ENCODE measurements at regions not wholly inside any gene's neighbourhood (a gene's known extent, or its start where the extent isn't known, plus 50 kb on each side); places are given as distances from the start of the nearest gene placed in this dataset.

DNA sequence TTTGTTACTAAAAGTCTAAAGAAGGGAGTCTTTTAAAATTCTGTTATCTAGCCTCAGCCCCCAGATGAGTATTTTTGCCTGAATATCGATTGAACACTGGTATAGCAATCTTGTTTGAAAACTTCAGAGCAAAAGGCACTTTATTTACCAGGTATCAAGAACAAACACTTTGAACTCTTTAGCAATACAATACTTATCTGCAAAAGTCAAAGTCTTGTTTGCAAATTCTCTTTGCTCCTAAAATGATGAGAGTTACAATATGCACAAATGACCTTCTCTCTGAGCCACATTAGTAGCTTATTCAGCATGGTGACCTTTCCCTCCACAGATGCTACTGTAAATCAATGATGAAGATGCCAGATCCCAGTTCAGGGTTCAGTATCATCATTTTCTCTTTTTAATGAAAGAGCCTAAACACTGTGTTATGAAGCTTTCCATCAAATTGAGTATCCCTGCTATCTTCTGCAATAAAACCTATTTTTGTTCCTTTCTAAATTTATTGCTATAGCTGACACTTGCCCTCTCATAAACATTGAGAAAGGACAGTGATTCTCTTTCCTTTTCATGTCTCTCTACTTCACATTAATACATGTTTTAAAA, 752.7 kb upstream of the MGAT4C start:
- TF ChIP-seq, protein P1, sequence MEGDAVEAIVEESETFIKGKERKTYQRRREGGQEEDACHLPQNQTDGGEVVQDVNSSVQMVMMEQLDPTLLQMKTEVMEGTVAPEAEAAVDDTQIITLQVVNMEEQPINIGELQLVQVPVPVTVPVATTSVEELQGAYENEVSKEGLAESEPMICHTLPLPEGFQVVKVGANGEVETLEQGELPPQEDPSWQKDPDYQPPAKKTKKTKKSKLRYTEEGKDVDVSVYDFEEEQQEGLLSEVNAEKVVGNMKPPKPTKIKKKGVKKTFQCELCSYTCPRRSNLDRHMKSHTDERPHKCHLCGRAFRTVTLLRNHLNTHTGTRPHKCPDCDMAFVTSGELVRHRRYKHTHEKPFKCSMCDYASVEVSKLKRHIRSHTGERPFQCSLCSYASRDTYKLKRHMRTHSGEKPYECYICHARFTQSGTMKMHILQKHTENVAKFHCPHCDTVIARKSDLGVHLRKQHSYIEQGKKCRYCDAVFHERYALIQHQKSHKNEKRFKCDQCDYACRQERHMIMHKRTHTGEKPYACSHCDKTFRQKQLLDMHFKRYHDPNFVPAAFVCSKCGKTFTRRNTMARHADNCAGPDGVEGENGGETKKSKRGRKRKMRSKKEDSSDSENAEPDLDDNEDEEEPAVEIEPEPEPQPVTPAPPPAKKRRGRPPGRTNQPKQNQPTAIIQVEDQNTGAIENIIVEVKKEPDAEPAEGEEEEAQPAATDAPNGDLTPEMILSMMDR (IDR thresholded peaks at IDR 0.05), result no peak
- TF ChIP-seq POLR2A (IDR thresholded peaks at IDR 0.05), result no peak
